CD4-positive, alpha-beta T cell (primary cell): ENCODE measurements at regions not wholly inside any gene's neighbourhood (a gene's known extent, or its start where the extent isn't known, plus 50 kb on each side); places are given as distances from the start of the nearest gene placed in this dataset.

Experiments used
- ATAC-seq: fragments of 200-7000 bp; cut with Tn5 transposase; one replicate; pipeline ENCODE4 v1.10.0; 2022; ENCODE audit warnings: mild to moderate bottlenecking; ENCODE audit not compliant: poor library complexity
- CTCF ChIA-PET: fragments of 350-600 bp; sonication (Branson Sonifier 250); formaldehyde crosslinking; loops from one replicate; lab custom pipeline; 2021; ENCODE audit warnings: antibody characterized with exemption, inconsistent platforms; lab: Charles Lee
- POLR2A ChIA-PET: fragments of 350-600 bp; sonication (Branson Sonifier 250); formaldehyde crosslinking; loops from one replicate; lab custom pipeline; 2021; ENCODE audit warnings: antibody characterized with exemption, inconsistent platforms; lab: Charles Lee
- DNase-seq, 14 experiments: peaks; one replicate each; pipeline ENCODE4 v3.0.0-alpha.2; 2013 to 2020; ENCODE audit warnings: mixed read lengths in 2 of 14
- H3K27ac ChIP-seq, 2 donors: one replicate each; pipeline versions ENCODE4 v1.5.1 to v1.7.0; 2013; ENCODE audit warnings: low read length in 2 of 2, low read depth in 1 of 2, mild to moderate bottlenecking in 1 of 2
- H3K27me3 ChIP-seq, 2 experiments: 1 replicate in 1 of 2; 2 replicates in 1 of 2; pipeline versions ENCODE4 v1.6.1 to v1.7.0; 2013; ENCODE audit warnings: low read length in 2 of 2, control low read depth in 1 of 2, mild to moderate bottlenecking in 1 of 2, moderate library complexity in 1 of 2; ENCODE audit not compliant: insufficient read depth in 2 of 2, control insufficient read depth in 1 of 2
- H3K36me3 ChIP-seq: one replicate; pipeline ENCODE4 v1.6.1; 2013; ENCODE audit warnings: low read length, control low read depth; ENCODE audit not compliant: insufficient read depth
- H3K4me1 ChIP-seq: one replicate; pipeline ENCODE4 v1.6.1; 2013; ENCODE audit warnings: low read length, control low read depth; ENCODE audit not compliant: insufficient read depth
- H3K4me3 ChIP-seq: one replicate; pipeline ENCODE4 v1.5.1; 2013; ENCODE audit warnings: mild to moderate bottlenecking, low read length, moderate library complexity
- H3K9me3 ChIP-seq, 2 experiments: 1 replicate in 1 of 2; 2 replicates in 1 of 2; pipeline versions ENCODE4 v1.6.1 to v1.7.0; 2013; ENCODE audit warnings: low read length in 2 of 2, mild to moderate bottlenecking in 2 of 2, control low read depth in 1 of 2, moderate library complexity in 1 of 2; ENCODE audit not compliant: control insufficient read depth in 1 of 2, insufficient read depth in 1 of 2
- H3K27ac Mint-ChIP-seq: one replicate; pipeline ENCODE4 v1.8.0; 2020; ENCODE audit warnings: mixed read lengths
- H3K27me3 Mint-ChIP-seq: one replicate; pipeline ENCODE4 v1.8.0; 2021; ENCODE audit warnings: mixed read lengths
- H3K36me3 Mint-ChIP-seq: one replicate; pipeline ENCODE4 v1.8.0; 2021; ENCODE audit warnings: low read depth, mixed read lengths
- H3K4me1 Mint-ChIP-seq: one replicate; pipeline ENCODE4 v1.8.0; 2021; ENCODE audit warnings: low read depth, mixed read lengths
- H3K4me3 Mint-ChIP-seq: one replicate; pipeline ENCODE4 v1.8.0; 2020; ENCODE audit warnings: mild to moderate bottlenecking, mixed read lengths
- H3K9me3 Mint-ChIP-seq: one replicate; pipeline ENCODE4 v1.8.0; 2020; ENCODE audit warnings: mixed read lengths
- intact Hi-C, 2 experiments: fragments of 100-400 bp; cut with DNase I in 1 of 2; cut with micrococcal nuclease in 1 of 2; formaldehyde crosslinking; loops; one replicate each; pipeline versions ENCODE4 v1.15.1 to v1.9.0; 2023 to 2025; cut with DNase I, micrococcal nuclease
- TF ChIP-seq, protein P1 (sequence below): fragments of 200-600 bp; IDR thresholded peaks from one replicate; pipeline ENCODE4 v1.8.0; 2022; ENCODE audit warnings: antibody characterized with exemption, mild to moderate bottlenecking

DNA sequence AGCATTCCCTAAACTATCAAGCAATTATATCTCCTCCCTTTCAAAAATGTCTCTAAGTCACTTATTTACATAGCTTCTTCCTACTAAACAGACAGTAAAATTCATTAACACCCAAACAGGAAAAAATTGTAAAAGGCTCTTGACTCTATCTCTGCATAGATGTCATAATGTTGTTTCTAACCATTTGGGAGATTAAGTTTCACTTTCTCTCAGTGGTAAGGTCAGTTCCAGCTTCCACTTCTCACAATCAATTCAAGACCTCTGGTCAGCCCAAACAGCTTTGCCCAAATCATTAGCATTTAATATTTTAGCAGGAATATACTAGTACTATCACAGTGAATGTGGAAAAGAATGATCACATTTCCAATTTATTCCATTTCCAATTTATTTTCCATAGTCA is 374.3 kb upstream of the MC4R start:
- no peaks in the 10 kb centered on the region for H3K9me3 Mint-ChIP-seq
- no peak overlapping the region for H3K27ac ChIP-seq
- H3K4me1 ChIP-seq: no peaks in the 10 kb centered on the region
- H3K27ac Mint-ChIP-seq: no peak overlapping the region
- ChIA-PET CTCF (no interaction called here), POLR2A (no interaction called here)
- no peaks in the 10 kb centered on the region for H3K4me1 Mint-ChIP-seq
- H3K4me3 Mint-ChIP-seq: no peak overlapping the region
- intact Hi-C loops: no loop called here
- TF ChIP-seq, protein P1, sequence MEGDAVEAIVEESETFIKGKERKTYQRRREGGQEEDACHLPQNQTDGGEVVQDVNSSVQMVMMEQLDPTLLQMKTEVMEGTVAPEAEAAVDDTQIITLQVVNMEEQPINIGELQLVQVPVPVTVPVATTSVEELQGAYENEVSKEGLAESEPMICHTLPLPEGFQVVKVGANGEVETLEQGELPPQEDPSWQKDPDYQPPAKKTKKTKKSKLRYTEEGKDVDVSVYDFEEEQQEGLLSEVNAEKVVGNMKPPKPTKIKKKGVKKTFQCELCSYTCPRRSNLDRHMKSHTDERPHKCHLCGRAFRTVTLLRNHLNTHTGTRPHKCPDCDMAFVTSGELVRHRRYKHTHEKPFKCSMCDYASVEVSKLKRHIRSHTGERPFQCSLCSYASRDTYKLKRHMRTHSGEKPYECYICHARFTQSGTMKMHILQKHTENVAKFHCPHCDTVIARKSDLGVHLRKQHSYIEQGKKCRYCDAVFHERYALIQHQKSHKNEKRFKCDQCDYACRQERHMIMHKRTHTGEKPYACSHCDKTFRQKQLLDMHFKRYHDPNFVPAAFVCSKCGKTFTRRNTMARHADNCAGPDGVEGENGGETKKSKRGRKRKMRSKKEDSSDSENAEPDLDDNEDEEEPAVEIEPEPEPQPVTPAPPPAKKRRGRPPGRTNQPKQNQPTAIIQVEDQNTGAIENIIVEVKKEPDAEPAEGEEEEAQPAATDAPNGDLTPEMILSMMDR: no peak
- no peaks in the 10 kb centered on the region for H3K27me3 Mint-ChIP-seq
- DNase-seq (no peak), ATAC-seq (no peak)
- no peaks in the 10 kb centered on the region for H3K27me3 ChIP-seq
- no peak overlapping the region for H3K4me3 ChIP-seq
- H3K36me3 Mint-ChIP-seq: no peaks in the 10 kb centered on the region
- H3K9me3 ChIP-seq: no peaks in the 10 kb centered on the region
- no peaks in the 10 kb centered on the region for H3K36me3 ChIP-seq

DNA sequence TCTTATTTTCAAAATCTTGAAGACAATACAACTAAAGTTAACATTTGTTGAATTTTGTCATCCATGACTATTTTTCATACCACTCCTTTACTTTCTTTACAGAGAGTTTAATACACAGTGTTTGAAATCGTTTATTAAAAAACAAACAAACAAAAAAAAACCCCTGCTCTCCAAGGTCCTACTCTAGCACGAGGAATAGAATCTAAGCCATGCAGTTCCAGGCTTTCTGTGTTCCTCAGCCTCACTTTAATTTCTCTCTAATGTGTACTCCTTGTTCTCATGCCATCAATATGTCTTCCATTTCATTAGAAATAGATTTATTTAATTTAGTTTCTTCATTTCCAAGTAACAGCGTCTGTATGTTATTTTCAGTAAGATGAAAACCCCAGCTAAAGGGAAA is 381.2 kb upstream of the MC4R start:
- Histone ChIP-seq H3K9me3 (no peaks in the 10 kb centered on the region), H3K4me3 (no peak overlapping the region), H3K36me3 (no peaks in the 10 kb centered on the region), H3K27ac (no peak overlapping the region), H3K27me3 (no peaks in the 10 kb centered on the region), H3K4me1 (no peaks in the 10 kb centered on the region)
- intact Hi-C loops: no loop called here
- H3K27ac Mint-ChIP-seq: no peak overlapping the region
- ChIA-PET POLR2A (no interaction called here), CTCF (no interaction called here)
- H3K27me3 Mint-ChIP-seq: no peaks in the 10 kb centered on the region
- TF ChIP-seq, protein P1: no peak
- H3K9me3 Mint-ChIP-seq: peaks cover 3% of the 10 kb centered on the region
- DNase-seq (no peak), ATAC-seq (no peak)
- no peaks in the 10 kb centered on the region for H3K36me3 Mint-ChIP-seq
- H3K4me1 Mint-ChIP-seq: no peaks in the 10 kb centered on the region
- H3K4me3 Mint-ChIP-seq: no peak overlapping the region

DNA sequence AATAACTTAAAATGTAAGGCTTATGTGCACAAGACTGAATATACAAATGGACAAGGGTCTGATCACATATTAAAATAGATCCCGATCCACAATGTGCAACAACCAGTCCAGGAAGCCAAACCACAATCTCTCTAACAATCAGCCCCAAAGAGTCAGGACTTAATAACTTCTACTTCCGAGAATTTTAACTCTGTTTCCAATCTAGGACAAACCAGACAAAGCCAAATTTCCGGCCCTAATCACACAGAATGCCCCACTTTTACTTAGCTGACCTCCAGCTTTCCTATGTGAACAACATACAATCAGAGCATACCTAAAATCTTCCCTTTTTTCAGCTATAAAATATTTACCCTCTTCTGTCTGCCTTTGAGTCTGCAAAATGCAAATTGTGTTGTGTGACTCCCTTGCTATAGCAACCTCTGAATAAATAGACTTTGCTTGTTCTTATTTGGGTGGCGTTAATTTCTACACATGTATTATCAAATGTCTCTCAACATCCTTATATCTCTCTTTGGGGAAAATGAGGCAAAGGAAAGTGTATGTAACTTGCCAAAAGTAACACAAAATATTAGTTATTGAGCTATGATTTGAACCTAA is 381.9 kb upstream of the MC4R start:
- no peaks in the 10 kb centered on the region for H3K36me3 Mint-ChIP-seq
- Histone ChIP-seq H3K27ac (no peak overlapping the region), H3K9me3 (no peaks in the 10 kb centered on the region), H3K36me3 (no peaks in the 10 kb centered on the region), H3K4me1 (no peaks in the 10 kb centered on the region), H3K27me3 (no peaks in the 10 kb centered on the region), H3K4me3 (no peak overlapping the region)
- POLR2A ChIA-PET: no interaction called here
- TF ChIP-seq, protein P1: no peak
- no peaks in the 10 kb centered on the region for H3K4me1 Mint-ChIP-seq
- no peak for DNase-seq
- H3K4me3 Mint-ChIP-seq: no peak overlapping the region
- no peak overlapping the region for H3K27ac Mint-ChIP-seq
- no peak for ATAC-seq
- intact Hi-C loops: no loop called here
- H3K27me3 Mint-ChIP-seq: no peaks in the 10 kb centered on the region
- CTCF ChIA-PET: interaction anchor here (0.7 kb wide), 1 partner anchor 10 kb away, joined by 3 read pairs; no protein-coding TSS in a partner anchor
- peaks cover 3% of the 10 kb centered on the region for H3K9me3 Mint-ChIP-seq
